NCI-H146 treated with DMSO at 0.1 percent for 48 hours (cell line): ENCODE measurements at regions not wholly inside any gene's neighbourhood (a gene's known extent, or its start where the extent isn't known, plus 50 kb on each side); places are given as distances from the start of the nearest gene placed in this dataset.
"Not testable (repeated sequence)": the region's sequence is repeated elsewhere in the genome, so short reads cannot be mapped to it uniquely, and the experiment has no call there.

Source experiments
- DNase-seq: peaks from one replicate; lab custom pipeline; 2025; ENCODE audit not compliant: unreplicated experiment; lab: John Stamatoyannopoulos, UW

- DNase-seq: peak; percentile 81
These were observed 103.9 kb upstream of the SEC14L1 start for GRCh38 chr17:77036841-77037381.

GRCh38 chr17:77037943-77038342 is 102.8 kb upstream of the SEC14L1 start:
- DNase-seq: no peak

- DNase-seq: no peak
These were observed 101.7 kb upstream of the SEC14L1 start for GRCh38 chr17:77038884-77039555.

GRCh38 chr17:77042476-77043231 is 98.1 kb upstream of the SEC14L1 start:
- DNase-seq: peak; percentile 50

GRCh38 chr17:77045441-77046041 is 95.2 kb upstream of the SEC14L1 start:
- DNase-seq: no peak

- DNase-seq: no peak
These were observed 91.3 kb upstream of the SEC14L1 start for GRCh38 chr17:77049440-77049839.

GRCh38 chr17:77050901-77051300 is 89.9 kb upstream of the SEC14L1 start:
- not testable (repeated sequence) for DNase-seq

GRCh38 chr17:77054936-77055335 is 85.8 kb upstream of the SEC14L1 start:
- DNase-seq: peak; percentile 15

GRCh38 chr17:77055453-77055852 is 85.3 kb upstream of the SEC14L1 start:
- DNase-seq: no peak

- no peak for DNase-seq
These were observed 82.8 kb upstream of the SEC14L1 start for GRCh38 chr17:77058016-77058415.

GRCh38 chr17:77061669-77062068 is 79.1 kb upstream of the SEC14L1 start:
- DNase-seq: no peak

GRCh38 chr17:77064598-77064997 is 76.2 kb upstream of the SEC14L1 start:
- no peak for DNase-seq

GRCh38 chr17:77066165-77066564 is 74.6 kb upstream of the SEC14L1 start:
- DNase-seq: no peak

- DNase-seq: peak; percentile 55
These were observed 73.9 kb upstream of the SEC14L1 start for GRCh38 chr17:77066726-77067409.

GRCh38 chr17:77068915-77069314 is 71.9 kb upstream of the SEC14L1 start:
- no peak for DNase-seq

GRCh38 chr17:77070888-77071279 is 69.9 kb upstream of the SEC14L1 start:
- no peak for DNase-seq

GRCh38 chr17:77071925-77072490 is 68.8 kb upstream of the SEC14L1 start:
- no peak for DNase-seq

GRCh38 chr17:77072670-77073069 is 68.1 kb upstream of the SEC14L1 start:
- peak; percentile 28 for DNase-seq

GRCh38 chr17:77074681-77075080 is 66.1 kb upstream of the SEC14L1 start:
- DNase-seq: no peak

GRCh38 chr17:77076124-77076830 is 64.5 kb upstream of the SEC14L1 start:
- DNase-seq: peak; percentile 59
